BE2C (cell line): ENCODE measurements at regions not wholly inside any gene's neighbourhood (a gene's known extent, or its start where the extent isn't known, plus 50 kb on each side); places are given as distances from the start of the nearest gene placed in this dataset.

Experiments used
- DNase-seq: peaks from one replicate; pipeline ENCODE4 v3.0.0-alpha.2; 2020
- H3K27me3 ChIP-seq: fragments of 250-450 bp; sonication (Bioruptor Pico); 2 replicates; pipeline ENCODE4 v1.5.1; 2020; ENCODE audit warnings: mild to moderate bottlenecking
- H3K36me3 ChIP-seq: fragments of 250-450 bp; sonication (Bioruptor Pico); 2 replicates; pipeline ENCODE4 v1.5.1; 2020; ENCODE audit warnings: mild to moderate bottlenecking
- H3K4me1 ChIP-seq: fragments of 250-450 bp; sonication (Bioruptor Pico); 2 replicates; pipeline ENCODE4 v1.5.1; 2020
- H3K4me3 ChIP-seq: 2 replicates; pipeline ENCODE4 v1.5.1; 2011; ENCODE audit warnings: low read depth, low read length
- H3K9me3 ChIP-seq: fragments of 250-450 bp; sonication (Bioruptor Pico); 2 replicates; pipeline ENCODE4 v1.5.1; 2020
- TF ChIP-seq, protein P1 (sequence below): IDR thresholded peaks from 2 replicates; pipeline ENCODE4 v1.5.1; 2012; ENCODE audit warnings: mild to moderate bottlenecking, low read depth, low read length

DNA sequence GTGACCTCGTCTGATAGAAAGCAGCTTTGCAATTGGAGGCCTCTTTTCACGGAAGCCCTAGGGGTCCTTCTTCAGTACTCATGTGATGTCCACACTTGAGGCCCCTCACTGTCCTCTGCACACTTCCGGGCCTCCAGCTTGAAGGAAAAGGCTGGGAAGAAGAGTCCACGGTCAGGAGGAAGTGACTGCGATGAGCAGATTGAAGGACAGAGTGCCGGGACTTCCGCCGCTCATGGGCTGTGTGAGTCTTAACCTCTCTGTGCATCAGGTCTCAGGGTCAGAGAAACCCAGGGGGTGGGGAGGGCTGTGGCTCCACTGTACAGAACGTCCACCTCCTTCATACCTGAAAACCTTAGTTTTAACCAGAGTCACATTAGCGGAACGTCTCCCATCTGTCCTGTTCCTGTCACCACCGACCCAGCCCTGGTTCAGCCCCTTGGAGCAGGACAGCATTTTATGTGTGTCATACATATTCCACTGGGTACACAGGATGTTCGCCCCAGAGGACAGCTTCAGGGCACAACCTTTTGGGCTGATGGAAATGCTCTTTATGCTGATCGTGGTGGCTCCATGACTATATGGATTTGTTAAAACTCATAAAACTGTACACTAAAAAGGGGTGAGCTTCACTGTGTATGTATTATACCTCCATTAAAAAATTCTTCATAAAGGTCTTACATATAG is 51.0 kb upstream of the SORCS2 start:
- no peaks in the 10 kb centered on the region for H3K9me3 ChIP-seq
- no peak overlapping the region for H3K4me3 ChIP-seq
- H3K27me3 ChIP-seq = no peaks in the 10 kb centered on the region
- no peaks in the 10 kb centered on the region for H3K36me3 ChIP-seq
- DNase-seq = no peak
- TF ChIP-seq, protein P1, sequence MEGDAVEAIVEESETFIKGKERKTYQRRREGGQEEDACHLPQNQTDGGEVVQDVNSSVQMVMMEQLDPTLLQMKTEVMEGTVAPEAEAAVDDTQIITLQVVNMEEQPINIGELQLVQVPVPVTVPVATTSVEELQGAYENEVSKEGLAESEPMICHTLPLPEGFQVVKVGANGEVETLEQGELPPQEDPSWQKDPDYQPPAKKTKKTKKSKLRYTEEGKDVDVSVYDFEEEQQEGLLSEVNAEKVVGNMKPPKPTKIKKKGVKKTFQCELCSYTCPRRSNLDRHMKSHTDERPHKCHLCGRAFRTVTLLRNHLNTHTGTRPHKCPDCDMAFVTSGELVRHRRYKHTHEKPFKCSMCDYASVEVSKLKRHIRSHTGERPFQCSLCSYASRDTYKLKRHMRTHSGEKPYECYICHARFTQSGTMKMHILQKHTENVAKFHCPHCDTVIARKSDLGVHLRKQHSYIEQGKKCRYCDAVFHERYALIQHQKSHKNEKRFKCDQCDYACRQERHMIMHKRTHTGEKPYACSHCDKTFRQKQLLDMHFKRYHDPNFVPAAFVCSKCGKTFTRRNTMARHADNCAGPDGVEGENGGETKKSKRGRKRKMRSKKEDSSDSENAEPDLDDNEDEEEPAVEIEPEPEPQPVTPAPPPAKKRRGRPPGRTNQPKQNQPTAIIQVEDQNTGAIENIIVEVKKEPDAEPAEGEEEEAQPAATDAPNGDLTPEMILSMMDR = no peak
- H3K4me1 ChIP-seq = no peaks in the 10 kb centered on the region

DNA sequence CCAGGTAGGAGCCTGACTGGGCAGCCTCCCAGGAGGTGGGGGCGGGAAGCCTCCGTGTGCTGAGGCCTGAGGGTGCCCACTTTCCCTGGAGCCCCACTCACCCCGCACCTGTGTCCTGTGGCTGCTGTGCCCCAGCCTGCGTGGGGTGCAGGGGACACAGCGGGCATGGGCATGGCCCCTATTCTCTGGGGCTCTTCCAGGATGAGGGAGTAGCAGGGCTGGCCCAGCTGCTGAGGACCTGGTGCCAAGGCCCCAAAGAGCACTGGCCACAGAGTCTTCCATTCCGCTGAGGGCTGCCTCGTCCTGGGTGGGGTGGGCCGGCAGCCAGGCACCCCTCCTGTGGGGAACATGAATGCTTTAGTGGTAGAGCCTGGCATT is 51.7 kb upstream of the SORCS2 start:
- H3K27me3 ChIP-seq = no peaks in the 10 kb centered on the region
- no peaks in the 10 kb centered on the region for H3K4me1 ChIP-seq
- DNase-seq = no peak
- no peaks in the 10 kb centered on the region for H3K9me3 ChIP-seq
- H3K4me3 ChIP-seq = no peak overlapping the region
- TF ChIP-seq, protein P1 = no peak
- no peaks in the 10 kb centered on the region for H3K36me3 ChIP-seq

DNA sequence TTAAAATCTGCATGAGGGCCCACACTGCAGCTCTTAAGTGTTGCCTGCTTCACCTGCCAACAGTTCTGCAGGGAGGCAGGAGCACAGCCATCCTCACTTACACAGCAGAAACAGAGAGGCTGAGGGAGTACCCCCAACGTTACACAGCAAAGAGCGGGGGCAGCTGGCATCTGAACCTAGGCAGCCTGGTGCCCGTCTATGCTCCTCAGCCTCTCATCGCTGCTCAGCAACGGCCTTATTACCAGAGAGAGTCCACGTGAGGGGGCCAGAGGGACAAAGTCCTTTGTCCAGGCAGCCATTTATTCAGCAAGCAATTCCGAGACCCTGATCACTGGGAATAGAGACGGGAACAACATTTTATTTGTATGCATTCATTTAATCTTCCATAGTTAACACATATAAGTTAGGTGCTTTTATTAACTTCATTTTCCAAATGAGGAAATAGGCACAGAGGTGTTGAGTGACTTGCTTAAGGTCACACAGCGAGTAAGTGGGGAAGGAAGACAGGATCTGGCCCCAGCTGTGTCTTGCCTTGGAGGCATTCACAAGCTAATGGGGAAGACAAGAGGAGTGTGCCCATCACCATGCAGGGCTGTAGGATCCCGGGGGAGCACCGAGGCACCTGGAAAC is 52.2 kb upstream of the SORCS2 start:
- no peaks in the 10 kb centered on the region for H3K4me1 ChIP-seq
- no peaks in the 10 kb centered on the region for H3K9me3 ChIP-seq
- no peak overlapping the region for H3K4me3 ChIP-seq
- no peaks in the 10 kb centered on the region for H3K27me3 ChIP-seq
- H3K36me3 ChIP-seq = no peaks in the 10 kb centered on the region
- no peak for DNase-seq
- TF ChIP-seq, protein P1 = no peak

DNA sequence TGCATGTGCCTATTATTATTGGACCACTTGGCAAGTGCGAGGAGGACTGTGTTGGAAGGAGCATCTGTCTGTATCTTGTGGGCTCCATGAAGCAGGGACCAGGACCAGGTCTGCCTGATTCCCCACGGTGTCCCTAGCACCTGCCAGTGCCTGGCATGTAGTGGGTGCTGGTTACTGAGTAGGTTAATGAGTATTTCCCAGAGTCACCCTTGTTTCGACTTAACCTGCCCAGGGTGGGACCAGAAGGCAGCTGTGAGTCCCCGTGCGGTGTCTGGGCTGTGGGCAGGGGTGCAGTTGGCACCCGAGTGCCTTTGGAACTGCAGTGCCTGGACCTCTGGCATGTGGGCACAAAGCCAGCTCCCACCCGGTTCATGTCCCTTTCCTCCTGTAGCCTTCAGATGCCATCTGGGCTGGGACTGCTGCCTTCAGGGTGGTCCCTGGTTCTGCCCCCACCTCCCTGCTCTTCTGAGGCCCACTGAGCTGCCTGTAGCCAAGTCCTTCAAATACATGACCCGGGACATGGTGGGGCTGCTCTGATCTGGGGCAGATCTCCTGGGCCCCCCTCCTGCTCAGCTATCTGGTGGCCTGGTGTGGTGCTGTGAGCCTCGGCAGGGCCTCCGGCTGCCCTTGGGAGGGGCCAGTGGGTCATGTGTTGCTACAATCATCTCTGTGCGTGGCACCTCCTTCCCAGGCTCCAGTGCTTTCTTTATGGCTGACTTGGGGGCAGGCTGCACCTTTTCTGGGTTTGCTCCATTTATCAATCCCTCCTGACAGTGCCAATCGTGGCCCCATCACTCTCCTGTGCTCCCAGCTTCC is 53.0 kb upstream of the SORCS2 start:
- no peaks in the 10 kb centered on the region for H3K27me3 ChIP-seq
- no peak overlapping the region for H3K4me3 ChIP-seq
- no peak for DNase-seq
- no peaks in the 10 kb centered on the region for H3K9me3 ChIP-seq
- no peaks in the 10 kb centered on the region for H3K36me3 ChIP-seq
- H3K4me1 ChIP-seq = no peaks in the 10 kb centered on the region
- TF ChIP-seq, protein P1 = no peak

DNA sequence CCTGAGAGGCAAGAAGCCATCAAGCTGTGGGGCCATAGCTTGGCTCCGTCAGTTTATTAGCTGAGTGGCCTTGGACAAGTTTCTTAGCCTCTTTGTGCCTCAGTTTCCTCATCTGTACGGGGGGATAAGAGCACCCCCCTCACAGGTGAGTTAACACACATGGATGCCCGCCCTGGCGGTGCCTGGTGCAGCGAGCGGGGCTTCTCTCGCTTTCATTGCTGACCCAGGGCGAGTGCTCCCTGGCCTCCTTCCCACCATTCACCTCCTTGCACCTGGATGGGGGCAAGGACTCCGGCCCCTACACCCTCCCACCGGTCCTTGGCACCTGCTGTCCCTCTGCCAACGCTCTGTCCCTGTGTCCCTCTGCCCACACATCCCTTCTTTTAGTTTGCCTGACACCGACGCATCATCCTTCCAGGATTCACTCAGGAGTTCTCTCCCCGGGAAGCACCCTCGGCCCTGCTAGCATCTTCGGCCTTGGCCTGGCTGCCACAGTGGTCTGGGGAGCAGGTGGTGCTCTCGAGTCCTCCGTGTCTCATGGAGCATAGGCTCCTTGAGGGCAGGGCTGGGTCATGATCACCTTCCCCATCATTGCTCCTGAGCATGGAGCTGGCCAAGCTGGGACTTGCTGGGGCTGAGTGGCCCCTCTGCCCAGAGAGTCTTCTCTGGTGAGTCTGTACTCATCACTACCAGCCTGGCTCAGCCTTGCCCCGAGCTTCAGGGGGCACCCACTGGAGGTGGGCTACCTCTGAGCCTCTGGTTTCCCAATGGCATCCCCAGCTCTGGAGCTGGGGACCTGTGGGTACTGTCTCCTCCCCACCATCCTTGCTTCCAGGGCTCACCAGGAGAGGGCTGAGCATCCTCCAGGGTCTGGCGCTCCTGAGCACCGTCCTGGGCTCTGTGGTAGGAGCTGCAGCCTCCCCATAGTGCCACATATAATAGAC is 53.8 kb upstream of the SORCS2 start:
- TF ChIP-seq, protein P1 = no peak
- no peaks in the 10 kb centered on the region for H3K27me3 ChIP-seq
- H3K9me3 ChIP-seq = no peaks in the 10 kb centered on the region
- H3K36me3 ChIP-seq = no peaks in the 10 kb centered on the region
- no peaks in the 10 kb centered on the region for H3K4me1 ChIP-seq
- H3K4me3 ChIP-seq = no peak overlapping the region
- no peak for DNase-seq
